ENCODE measurements at regions not wholly inside any gene's neighbourhood (a gene's known extent, or its start where the extent isn't known, plus 50 kb on each side); places are given as distances from the start of the nearest gene placed in this dataset.

DNA sequence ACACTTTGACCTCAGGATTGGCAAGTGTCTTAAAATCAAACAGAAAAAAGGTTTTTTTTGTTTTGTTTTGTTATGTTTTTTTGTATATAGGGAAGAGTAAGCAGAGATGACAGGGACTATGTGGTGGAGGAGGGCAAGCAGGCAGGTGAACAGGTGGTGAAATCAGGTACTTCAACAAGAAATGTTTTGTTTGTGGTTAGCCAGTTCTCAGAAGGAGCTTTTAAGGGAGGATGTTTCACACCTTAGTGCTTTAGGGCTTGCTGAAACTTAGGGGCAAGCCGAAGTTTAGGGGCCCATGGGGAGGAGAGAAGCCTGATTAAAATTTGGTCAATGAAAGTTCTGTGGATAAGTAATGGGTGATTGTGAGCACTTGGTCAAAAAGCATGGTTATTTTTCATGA is 370.7 kb upstream of the SLCO3A1 start:
- no peak for TF ChIP-seq POLR2A (IDR thresholded peaks at IDR 0.05; ENCODE audit: extremely low read depth, insufficient read length)
- TF ChIP-seq, protein P1, sequence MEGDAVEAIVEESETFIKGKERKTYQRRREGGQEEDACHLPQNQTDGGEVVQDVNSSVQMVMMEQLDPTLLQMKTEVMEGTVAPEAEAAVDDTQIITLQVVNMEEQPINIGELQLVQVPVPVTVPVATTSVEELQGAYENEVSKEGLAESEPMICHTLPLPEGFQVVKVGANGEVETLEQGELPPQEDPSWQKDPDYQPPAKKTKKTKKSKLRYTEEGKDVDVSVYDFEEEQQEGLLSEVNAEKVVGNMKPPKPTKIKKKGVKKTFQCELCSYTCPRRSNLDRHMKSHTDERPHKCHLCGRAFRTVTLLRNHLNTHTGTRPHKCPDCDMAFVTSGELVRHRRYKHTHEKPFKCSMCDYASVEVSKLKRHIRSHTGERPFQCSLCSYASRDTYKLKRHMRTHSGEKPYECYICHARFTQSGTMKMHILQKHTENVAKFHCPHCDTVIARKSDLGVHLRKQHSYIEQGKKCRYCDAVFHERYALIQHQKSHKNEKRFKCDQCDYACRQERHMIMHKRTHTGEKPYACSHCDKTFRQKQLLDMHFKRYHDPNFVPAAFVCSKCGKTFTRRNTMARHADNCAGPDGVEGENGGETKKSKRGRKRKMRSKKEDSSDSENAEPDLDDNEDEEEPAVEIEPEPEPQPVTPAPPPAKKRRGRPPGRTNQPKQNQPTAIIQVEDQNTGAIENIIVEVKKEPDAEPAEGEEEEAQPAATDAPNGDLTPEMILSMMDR (IDR thresholded peaks at IDR 0.05; ENCODE audit: low read depth, low read length) = no peak
- TF ChIP-seq, protein P2, sequence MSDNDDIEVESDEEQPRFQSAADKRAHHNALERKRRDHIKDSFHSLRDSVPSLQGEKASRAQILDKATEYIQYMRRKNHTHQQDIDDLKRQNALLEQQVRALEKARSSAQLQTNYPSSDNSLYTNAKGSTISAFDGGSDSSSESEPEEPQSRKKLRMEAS (IDR thresholded peaks at IDR 0.05; ENCODE audit: low read depth, low read length) = no peak
- TF ChIP-seq MYC (IDR thresholded peaks at IDR 0.05; ENCODE audit: low read depth, low read length) = no peak

Measured in NB4 (cell line).